ENCODE measurements at regions not wholly inside any gene's neighbourhood (a gene's known extent, or its start where the extent isn't known, plus 50 kb on each side); places are given as distances from the start of the nearest gene placed in this dataset.

- 84 to 87% methylated on average over 10 to 11 of the region's 11 CpGs for WGBS, 2 donors
- H3K4me3 ChIP-seq, result no peak overlapping the region
- intact Hi-C loops (cut with DNase I), result no loop called here
- TF ChIP-seq CTCF (IDR thresholded peaks at IDR 0.05) (no peak), POLR2A (IDR thresholded peaks at IDR 0.05) (no peak)
- no peaks in the 10 kb centered on the region for H3K27me3 ChIP-seq
- no peak overlapping the region for H3K27ac ChIP-seq
- DNase-seq, result no peak
- no peaks in the 10 kb centered on the region for H3K4me1 ChIP-seq
- no peaks in the 10 kb centered on the region for H3K36me3 ChIP-seq
- H3K9me3 ChIP-seq, result no peaks in the 10 kb centered on the region
Measured at GRCh38 chr4:62522273-62522672, 1322.1 kb downstream of the ADGRL3 start.

DNA sequence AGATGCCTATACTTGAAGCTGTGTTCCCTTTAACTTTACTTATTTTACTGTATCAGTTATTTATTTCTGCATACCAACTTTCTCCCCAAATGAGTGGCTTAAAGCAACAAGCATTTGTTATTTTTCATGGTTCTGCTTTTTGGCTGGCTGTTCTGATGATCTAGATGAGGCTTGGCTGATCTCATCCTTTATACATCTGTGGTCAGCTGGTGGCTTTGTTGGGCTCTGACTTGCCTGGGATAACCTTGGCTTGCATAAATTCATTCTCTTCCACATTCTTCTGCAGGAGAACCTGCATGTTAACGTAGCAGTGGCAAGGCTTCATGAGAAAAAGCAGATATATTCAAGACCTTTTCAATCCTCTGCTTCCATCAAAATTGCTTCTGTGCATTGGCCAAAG lies 1317.6 kb downstream of the ADGRL3 start:
- no peak for TF ChIP-seq POLR2A (IDR thresholded peaks at IDR 0.05)
- TF ChIP-seq CTCF (IDR thresholded peaks at IDR 0.05), result no peak
- intact Hi-C loops (cut with DNase I), result no loop called here
- no peaks in the 10 kb centered on the region for H3K27me3 ChIP-seq
- no peaks in the 10 kb centered on the region for H3K9me3 ChIP-seq
- no peak for DNase-seq
- WGBS, 2 donors, result 25 to 33% methylated on average over 1 of the region's 1 CpG
- H3K36me3 ChIP-seq, result no peaks in the 10 kb centered on the region
- no peak overlapping the region for H3K27ac ChIP-seq
- H3K4me1 ChIP-seq, result no peaks in the 10 kb centered on the region
- no peak overlapping the region for H3K4me3 ChIP-seq

GRCh38 chr4:62513306-62513705 lies 1313.2 kb downstream of the ADGRL3 start:
- no peaks in the 10 kb centered on the region for H3K4me1 ChIP-seq
- no peak for DNase-seq
- TF ChIP-seq POLR2A (IDR thresholded peaks at IDR 0.05) (no peak), CTCF (IDR thresholded peaks at IDR 0.05) (no peak)
- intact Hi-C loops (cut with DNase I), result no loop called here
- H3K9me3 ChIP-seq, result no peaks in the 10 kb centered on the region
- no peaks in the 10 kb centered on the region for H3K27me3 ChIP-seq
- H3K27ac ChIP-seq, result no peak overlapping the region
- 40 to 66% methylated on average over 2 of the region's 2 CpGs for WGBS, 2 donors
- no peak overlapping the region for H3K4me3 ChIP-seq
- no peaks in the 10 kb centered on the region for H3K36me3 ChIP-seq

DNA sequence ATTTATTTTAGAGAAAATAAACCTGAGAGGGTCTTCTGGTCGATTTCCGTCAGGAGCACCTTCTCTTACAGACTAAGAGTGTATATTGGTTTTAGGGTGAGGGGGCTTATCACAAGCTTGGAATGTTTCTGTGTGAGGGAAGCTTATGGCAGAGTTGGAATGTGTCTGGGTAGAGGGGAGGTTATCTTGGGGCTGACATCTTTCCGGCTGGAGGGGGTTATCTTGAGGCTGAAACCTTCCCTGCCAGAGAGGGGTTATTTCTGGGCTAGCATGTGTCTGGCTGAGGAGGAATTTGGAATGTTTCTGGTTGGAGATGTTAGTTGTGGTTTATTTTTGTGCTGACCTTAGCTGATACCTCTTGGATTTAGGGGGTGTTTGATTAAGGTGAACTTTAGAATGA lies 1312.1 kb downstream of the ADGRL3 start:
- no peaks in the 10 kb centered on the region for H3K4me1 ChIP-seq
- no peak for DNase-seq
- H3K4me3 ChIP-seq, result no peak overlapping the region
- H3K9me3 ChIP-seq, result no peaks in the 10 kb centered on the region
- TF ChIP-seq CTCF (IDR thresholded peaks at IDR 0.05) (no peak), POLR2A (IDR thresholded peaks at IDR 0.05) (no peak)
- no peaks in the 10 kb centered on the region for H3K36me3 ChIP-seq
- WGBS, 2 donors, result 61% methylated on average over 3 of the region's 3 CpGs
- intact Hi-C loops (cut with DNase I), result no loop called here
- H3K27me3 ChIP-seq, result no peaks in the 10 kb centered on the region
- H3K27ac ChIP-seq, result no peak overlapping the region

GRCh38 chr4:62510228-62510627 lies 1310.1 kb downstream of the ADGRL3 start:
- no peak overlapping the region for H3K4me3 ChIP-seq
- no peaks in the 10 kb centered on the region for H3K36me3 ChIP-seq
- no peaks in the 10 kb centered on the region for H3K9me3 ChIP-seq
- DNase-seq, result no peak
- no peaks in the 10 kb centered on the region for H3K27me3 ChIP-seq
- WGBS, 2 donors, result 50 to 70% methylated on average over 1 to 8 of the region's 13 CpGs
- H3K4me1 ChIP-seq, result no peaks in the 10 kb centered on the region
- intact Hi-C loops (cut with DNase I), result no loop called here
- no peak overlapping the region for H3K27ac ChIP-seq
- TF ChIP-seq POLR2A (IDR thresholded peaks at IDR 0.05), result no peak
- TF ChIP-seq CTCF (IDR thresholded peaks at IDR 0.05), result no peak

All from esophagus squamous epithelium (tissue), 5 donors.